ENCODE measurements at regions not wholly inside any gene's neighbourhood (a gene's known extent, or its start where the extent isn't known, plus 50 kb on each side); places are given as distances from the start of the nearest gene placed in this dataset.

DNA sequence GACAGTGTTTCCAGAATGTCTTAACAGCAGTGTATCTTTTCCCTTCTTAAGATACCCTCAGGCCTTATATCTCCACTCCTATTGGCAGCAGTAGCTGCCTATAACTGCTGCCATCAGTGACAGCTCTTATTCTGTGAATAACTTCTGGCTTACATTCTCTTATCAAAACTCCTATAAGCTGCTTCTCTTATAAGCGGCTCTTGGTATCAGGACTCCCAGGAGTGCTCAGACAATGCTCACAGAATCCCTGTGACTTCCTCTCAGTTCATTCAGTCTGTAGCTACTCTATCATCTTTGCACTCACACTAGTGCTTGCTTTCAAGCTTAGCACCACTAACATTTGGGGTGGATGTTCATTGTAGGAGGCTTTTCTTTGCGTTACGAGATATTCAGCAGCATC lies 143.7 kb upstream of the CDH7 start:
- H3K4me1 ChIP-seq (replicated peaks in 1 of 2; ENCODE audit: control insufficient read depth in 2 of 2, insufficient read depth in 2 of 2, low read length in 2 of 2), result no peaks in the 10 kb centered on the region
- ATAC-seq (no peak), DNase-seq (ENCODE audit: extremely low read depth in 1 of 4, low spot score in 3 of 4) (no peak), FAIRE-seq (no peak)
- H2AFZ ChIP-seq (ENCODE audit: low read depth, low read length), result no peak overlapping the region
- no peak overlapping the region for H3K27ac ChIP-seq (ENCODE audit: extremely low read depth, low read depth, low read length)
- ChIA-PET POLR2A (no interaction called here), CTCF (ENCODE audit: low intra/inter-chr PET ratio) (no interaction called here)
- WGBS (ENCODE audit: insufficient coverage, low coverage, missing lambda C conversion rate), result 4% methylated on average over 3 of the region's 3 CpGs
- BruUV-seq (replicated peaks), result no TSS peak
- no peaks in the 10 kb centered on the region for H3K9me3 ChIP-seq (replicated peaks; ENCODE audit: control insufficient read depth, insufficient read depth, low read depth, low read length)
- no peak overlapping the region for H3K9ac ChIP-seq (ENCODE audit: insufficient read depth in 1 of 2, low read depth in 2 of 2, low read length in 2 of 2)
- no peaks in the 10 kb centered on the region for H3K27me3 ChIP-seq (ENCODE audit: control insufficient read depth in 2 of 2, insufficient read depth in 2 of 2, low read length in 2 of 2)
- in situ Hi-C loops (cut with MboI) (no loop called here), intact Hi-C loops (cut with micrococcal nuclease) (no loop called here)
- H3K36me3 ChIP-seq (ENCODE audit: control insufficient read depth, insufficient read depth, low read length), result no peaks in the 10 kb centered on the region
- no peaks in the 10 kb centered on the region for H3K9me1 ChIP-seq (ENCODE audit: control insufficient read depth, insufficient read depth, low read length)
- no peaks in the 10 kb centered on the region for H3K79me2 ChIP-seq (ENCODE audit: control insufficient read depth, insufficient read depth, low read length)
- no peak overlapping the region for H3K4me2 ChIP-seq (ENCODE audit: insufficient read depth, low read length)
- H3K4me3 ChIP-seq, result no peak overlapping the region
- H4K20me1 ChIP-seq (replicated peaks; ENCODE audit: control insufficient read depth, insufficient read depth, low read length), result no peaks in the 10 kb centered on the region
- TF ChIP-seq TAF9B (IDR thresholded peaks at IDR 0.05; ENCODE audit: partially characterized antibody), result no peak
- no peak for TF ChIP-seq EHMT2 (IDR thresholded peaks at IDR 0.05)
- TF ChIP-seq SP2 (IDR thresholded peaks at IDR 0.05; ENCODE audit: extremely low read depth, low read depth, low read length, poor library complexity, severe bottlenecking), result no peak
- TF ChIP-seq SRF (CRISPR knock-in tag; IDR thresholded peaks at IDR 0.05), result no peak
- TF ChIP-seq STAG1 (CRISPR knock-in tag; IDR thresholded peaks at IDR 0.05; ENCODE audit: borderline replicate concordance), result no peak
- TF ChIP-seq POLR3A (IDR thresholded peaks at IDR 0.05; ENCODE audit: borderline replicate concordance, extremely low read depth, insufficient read depth, insufficient read length), result no peak
- no peak for TF ChIP-seq PPARD (CRISPR knock-in tag; IDR thresholded peaks at IDR 0.05)
- TF ChIP-seq, protein P1, sequence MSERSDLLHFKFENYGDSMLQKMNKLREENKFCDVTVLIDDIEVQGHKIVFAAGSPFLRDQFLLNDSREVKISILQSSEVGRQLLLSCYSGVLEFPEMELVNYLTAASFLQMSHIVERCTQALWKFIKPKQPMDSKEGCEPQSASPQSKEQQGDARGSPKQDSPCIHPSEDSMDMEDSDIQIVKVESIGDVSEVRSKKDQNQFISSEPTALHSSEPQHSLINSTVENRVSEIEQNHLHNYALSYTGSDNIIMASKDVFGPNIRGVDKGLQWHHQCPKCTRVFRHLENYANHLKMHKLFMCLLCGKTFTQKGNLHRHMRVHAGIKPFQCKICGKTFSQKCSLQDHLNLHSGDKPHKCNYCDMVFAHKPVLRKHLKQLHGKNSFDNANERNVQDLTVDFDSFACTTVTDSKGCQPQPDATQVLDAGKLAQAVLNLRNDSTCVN (CRISPR knock-in tag; IDR thresholded peaks at IDR 0.05), result no peak
- TF ChIP-seq, protein P2, sequence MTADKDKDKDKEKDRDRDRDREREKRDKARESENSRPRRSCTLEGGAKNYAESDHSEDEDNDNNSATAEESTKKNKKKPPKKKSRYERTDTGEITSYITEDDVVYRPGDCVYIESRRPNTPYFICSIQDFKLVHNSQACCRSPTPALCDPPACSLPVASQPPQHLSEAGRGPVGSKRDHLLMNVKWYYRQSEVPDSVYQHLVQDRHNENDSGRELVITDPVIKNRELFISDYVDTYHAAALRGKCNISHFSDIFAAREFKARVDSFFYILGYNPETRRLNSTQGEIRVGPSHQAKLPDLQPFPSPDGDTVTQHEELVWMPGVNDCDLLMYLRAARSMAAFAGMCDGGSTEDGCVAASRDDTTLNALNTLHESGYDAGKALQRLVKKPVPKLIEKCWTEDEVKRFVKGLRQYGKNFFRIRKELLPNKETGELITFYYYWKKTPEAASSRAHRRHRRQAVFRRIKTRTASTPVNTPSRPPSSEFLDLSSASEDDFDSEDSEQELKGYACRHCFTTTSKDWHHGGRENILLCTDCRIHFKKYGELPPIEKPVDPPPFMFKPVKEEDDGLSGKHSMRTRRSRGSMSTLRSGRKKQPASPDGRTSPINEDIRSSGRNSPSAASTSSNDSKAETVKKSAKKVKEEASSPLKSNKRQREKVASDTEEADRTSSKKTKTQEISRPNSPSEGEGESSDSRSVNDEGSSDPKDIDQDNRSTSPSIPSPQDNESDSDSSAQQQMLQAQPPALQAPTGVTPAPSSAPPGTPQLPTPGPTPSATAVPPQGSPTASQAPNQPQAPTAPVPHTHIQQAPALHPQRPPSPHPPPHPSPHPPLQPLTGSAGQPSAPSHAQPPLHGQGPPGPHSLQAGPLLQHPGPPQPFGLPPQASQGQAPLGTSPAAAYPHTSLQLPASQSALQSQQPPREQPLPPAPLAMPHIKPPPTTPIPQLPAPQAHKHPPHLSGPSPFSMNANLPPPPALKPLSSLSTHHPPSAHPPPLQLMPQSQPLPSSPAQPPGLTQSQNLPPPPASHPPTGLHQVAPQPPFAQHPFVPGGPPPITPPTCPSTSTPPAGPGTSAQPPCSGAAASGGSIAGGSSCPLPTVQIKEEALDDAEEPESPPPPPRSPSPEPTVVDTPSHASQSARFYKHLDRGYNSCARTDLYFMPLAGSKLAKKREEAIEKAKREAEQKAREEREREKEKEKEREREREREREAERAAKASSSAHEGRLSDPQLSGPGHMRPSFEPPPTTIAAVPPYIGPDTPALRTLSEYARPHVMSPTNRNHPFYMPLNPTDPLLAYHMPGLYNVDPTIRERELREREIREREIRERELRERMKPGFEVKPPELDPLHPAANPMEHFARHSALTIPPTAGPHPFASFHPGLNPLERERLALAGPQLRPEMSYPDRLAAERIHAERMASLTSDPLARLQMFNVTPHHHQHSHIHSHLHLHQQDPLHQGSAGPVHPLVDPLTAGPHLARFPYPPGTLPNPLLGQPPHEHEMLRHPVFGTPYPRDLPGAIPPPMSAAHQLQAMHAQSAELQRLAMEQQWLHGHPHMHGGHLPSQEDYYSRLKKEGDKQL (CRISPR knock-in tag; IDR thresholded peaks at IDR 0.05; ENCODE audit: borderline replicate concordance), result no peak
- TF ChIP-seq ZNF586 (CRISPR knock-in tag; conservative IDR thresholded peaks at IDR 0.05), result no peak
- no peak for TF ChIP-seq TGIF2 (CRISPR knock-in tag; IDR thresholded peaks at IDR 0.05)
- TF ChIP-seq ZNF274 (IDR thresholded peaks at IDR 0.05; ENCODE audit: borderline replicate concordance, low read depth, low read length), result no peak
- no peak for TF ChIP-seq TOE1 (IDR thresholded peaks at IDR 0.05; ENCODE audit: borderline replicate concordance)
- no peak for TF ChIP-seq TOE1 (CRISPR knock-in tag; IDR thresholded peaks at IDR 0.05; ENCODE audit: borderline replicate concordance, low read depth)
- no peak for TF ChIP-seq CAMTA2 (CRISPR knock-in tag; conservative IDR thresholded peaks at IDR 0.05)
- TF ChIP-seq, protein P3, sequence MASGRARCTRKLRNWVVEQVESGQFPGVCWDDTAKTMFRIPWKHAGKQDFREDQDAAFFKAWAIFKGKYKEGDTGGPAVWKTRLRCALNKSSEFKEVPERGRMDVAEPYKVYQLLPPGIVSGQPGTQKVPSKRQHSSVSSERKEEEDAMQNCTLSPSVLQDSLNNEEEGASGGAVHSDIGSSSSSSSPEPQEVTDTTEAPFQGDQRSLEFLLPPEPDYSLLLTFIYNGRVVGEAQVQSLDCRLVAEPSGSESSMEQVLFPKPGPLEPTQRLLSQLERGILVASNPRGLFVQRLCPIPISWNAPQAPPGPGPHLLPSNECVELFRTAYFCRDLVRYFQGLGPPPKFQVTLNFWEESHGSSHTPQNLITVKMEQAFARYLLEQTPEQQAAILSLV (tag; IDR thresholded peaks at IDR 0.05), result no peak
- TF ChIP-seq COPS2 (conservative IDR thresholded peaks at IDR 0.05), result no peak

All from K562 (cell line).